ENCODE measurements at regions not wholly inside any gene's neighbourhood (a gene's known extent, or its start where the extent isn't known, plus 50 kb on each side); places are given as distances from the start of the nearest gene placed in this dataset.

GRCh38 chr2:238649936-238650518 is 197.9 kb upstream of the TWIST2 start:
- WGBS, 2 donors, result 97% methylated on average over 10 of the region's 10 CpGs
- peaks cover 0 to 2% (median 0%) of the 10 kb centered on the region in 4 donors for H3K9me3 ChIP-seq (ENCODE audit: control insufficient read depth in 4 of 4, insufficient read depth in 3 of 4, low read length in 3 of 4)
- no peak overlapping the region for H3K9ac ChIP-seq (ENCODE audit: insufficient read depth in 1 of 2, low read length in 2 of 2)
- no peaks in the 10 kb centered on the region for H3K36me3 ChIP-seq (ENCODE audit: control insufficient read depth in 4 of 4, insufficient read depth in 4 of 4, low read length in 4 of 4)
- H3K4me1 ChIP-seq (ENCODE audit: control insufficient read depth in 5 of 5, insufficient read depth in 5 of 5, low read length in 5 of 5), result peaks cover 0 to 7% (median 0%) of the 10 kb centered on the region in 5 donors
- no peak overlapping the region for H3K4me3 ChIP-seq
- H3K27me3 ChIP-seq (ENCODE audit: control insufficient read depth in 3 of 3, insufficient read depth in 3 of 3, low read length in 2 of 3), result no peaks in the 10 kb centered on the region
- TF ChIP-seq, protein P1, sequence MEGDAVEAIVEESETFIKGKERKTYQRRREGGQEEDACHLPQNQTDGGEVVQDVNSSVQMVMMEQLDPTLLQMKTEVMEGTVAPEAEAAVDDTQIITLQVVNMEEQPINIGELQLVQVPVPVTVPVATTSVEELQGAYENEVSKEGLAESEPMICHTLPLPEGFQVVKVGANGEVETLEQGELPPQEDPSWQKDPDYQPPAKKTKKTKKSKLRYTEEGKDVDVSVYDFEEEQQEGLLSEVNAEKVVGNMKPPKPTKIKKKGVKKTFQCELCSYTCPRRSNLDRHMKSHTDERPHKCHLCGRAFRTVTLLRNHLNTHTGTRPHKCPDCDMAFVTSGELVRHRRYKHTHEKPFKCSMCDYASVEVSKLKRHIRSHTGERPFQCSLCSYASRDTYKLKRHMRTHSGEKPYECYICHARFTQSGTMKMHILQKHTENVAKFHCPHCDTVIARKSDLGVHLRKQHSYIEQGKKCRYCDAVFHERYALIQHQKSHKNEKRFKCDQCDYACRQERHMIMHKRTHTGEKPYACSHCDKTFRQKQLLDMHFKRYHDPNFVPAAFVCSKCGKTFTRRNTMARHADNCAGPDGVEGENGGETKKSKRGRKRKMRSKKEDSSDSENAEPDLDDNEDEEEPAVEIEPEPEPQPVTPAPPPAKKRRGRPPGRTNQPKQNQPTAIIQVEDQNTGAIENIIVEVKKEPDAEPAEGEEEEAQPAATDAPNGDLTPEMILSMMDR (IDR thresholded peaks at IDR 0.05; ENCODE audit: control extremely low read depth, extremely low read depth), result no peak
- ATAC-seq (ENCODE audit: insufficient read depth, low FRiP score), result no peak
- H3K27ac ChIP-seq (ENCODE audit: low read depth in 1 of 2, low read length in 1 of 2), result no peak overlapping the region
- DNase-seq, result no peak

DNA sequence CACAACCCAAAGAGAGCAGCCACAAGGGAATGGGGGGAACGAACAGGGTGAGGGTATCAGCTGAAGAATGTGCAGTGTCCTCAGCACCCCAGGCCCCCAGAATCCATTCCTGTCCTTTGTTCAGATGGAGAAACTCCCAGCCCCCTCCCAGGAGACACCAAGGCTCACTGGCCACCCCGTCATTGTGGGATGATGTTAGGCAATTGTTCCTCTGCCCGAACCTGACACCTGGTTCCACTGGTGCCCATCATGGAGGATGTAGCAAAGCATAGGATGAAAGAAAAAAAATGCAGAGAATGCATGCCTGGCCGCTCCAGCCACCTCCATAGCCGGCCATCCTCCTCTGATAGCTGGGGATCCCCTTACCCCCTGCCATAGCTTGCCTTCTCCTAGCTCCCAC is 197.3 kb upstream of the TWIST2 start:
- DNase-seq (no peak), ATAC-seq (ENCODE audit: insufficient read depth, low FRiP score) (no peak)
- WGBS, 2 donors, result 90 to 91% methylated on average over 5 of the region's 5 CpGs

GRCh38 chr2:238651306-238652052 is 196.4 kb upstream of the TWIST2 start:
- TF ChIP-seq, protein P1 (IDR thresholded peaks at IDR 0.05; ENCODE audit: control extremely low read depth, extremely low read depth), result no peak
- DNase-seq, result no peak
- Histone ChIP-seq H3K9ac (ENCODE audit: insufficient read depth in 1 of 2, low read length in 2 of 2) (no peak overlapping the region), H3K36me3 (ENCODE audit: control insufficient read depth in 4 of 4, insufficient read depth in 4 of 4, low read length in 4 of 4) (no peaks in the 10 kb centered on the region), H3K4me3 (no peak overlapping the region), H3K27ac (ENCODE audit: low read depth in 1 of 2, low read length in 1 of 2) (no peak overlapping the region), H3K27me3 (ENCODE audit: control insufficient read depth in 3 of 3, insufficient read depth in 3 of 3, low read length in 2 of 3) (no peaks in the 10 kb centered on the region), H3K9me3 (ENCODE audit: control insufficient read depth in 4 of 4, insufficient read depth in 3 of 4, low read length in 3 of 4) (peaks cover 0 to 2% (median 0%) of the 10 kb centered on the region in 4 donors), H3K4me1 (ENCODE audit: control insufficient read depth in 5 of 5, insufficient read depth in 5 of 5, low read length in 5 of 5) (peaks cover 0 to 9% (median 0%) of the 10 kb centered on the region in 5 donors)
- ATAC-seq (ENCODE audit: insufficient read depth, low FRiP score), result no peak
- WGBS, 2 donors, result 74 to 95% methylated on average over 5 of the region's 5 CpGs

More for the DNA sequence above, 197.3 kb upstream of the TWIST2 start:
- no peaks in the 10 kb centered on the region for H3K27me3 ChIP-seq (ENCODE audit: control insufficient read depth in 3 of 3, insufficient read depth in 3 of 3, low read length in 2 of 3)
- TF ChIP-seq, protein P1 (IDR thresholded peaks at IDR 0.05; ENCODE audit: control extremely low read depth, extremely low read depth), result no peak
- no peak overlapping the region for H3K9ac ChIP-seq (ENCODE audit: insufficient read depth in 1 of 2, low read length in 2 of 2)
- no peaks in the 10 kb centered on the region for H3K36me3 ChIP-seq (ENCODE audit: control insufficient read depth in 4 of 4, insufficient read depth in 4 of 4, low read length in 4 of 4)
- H3K27ac ChIP-seq (ENCODE audit: low read depth in 1 of 2, low read length in 1 of 2), result no peak overlapping the region
- H3K4me1 ChIP-seq (ENCODE audit: control insufficient read depth in 5 of 5, insufficient read depth in 5 of 5, low read length in 5 of 5), result peaks cover 0 to 8% (median 0%) of the 10 kb centered on the region in 5 donors
- H3K4me3 ChIP-seq, result no peak overlapping the region
- H3K9me3 ChIP-seq (ENCODE audit: control insufficient read depth in 4 of 4, insufficient read depth in 3 of 4, low read length in 3 of 4), result peaks cover 0 to 2% (median 0%) of the 10 kb centered on the region in 4 donors
